ENCODE measurements at regions not wholly inside any gene's neighbourhood (a gene's known extent, or its start where the extent isn't known, plus 50 kb on each side); places are given as distances from the start of the nearest gene placed in this dataset.

DNA sequence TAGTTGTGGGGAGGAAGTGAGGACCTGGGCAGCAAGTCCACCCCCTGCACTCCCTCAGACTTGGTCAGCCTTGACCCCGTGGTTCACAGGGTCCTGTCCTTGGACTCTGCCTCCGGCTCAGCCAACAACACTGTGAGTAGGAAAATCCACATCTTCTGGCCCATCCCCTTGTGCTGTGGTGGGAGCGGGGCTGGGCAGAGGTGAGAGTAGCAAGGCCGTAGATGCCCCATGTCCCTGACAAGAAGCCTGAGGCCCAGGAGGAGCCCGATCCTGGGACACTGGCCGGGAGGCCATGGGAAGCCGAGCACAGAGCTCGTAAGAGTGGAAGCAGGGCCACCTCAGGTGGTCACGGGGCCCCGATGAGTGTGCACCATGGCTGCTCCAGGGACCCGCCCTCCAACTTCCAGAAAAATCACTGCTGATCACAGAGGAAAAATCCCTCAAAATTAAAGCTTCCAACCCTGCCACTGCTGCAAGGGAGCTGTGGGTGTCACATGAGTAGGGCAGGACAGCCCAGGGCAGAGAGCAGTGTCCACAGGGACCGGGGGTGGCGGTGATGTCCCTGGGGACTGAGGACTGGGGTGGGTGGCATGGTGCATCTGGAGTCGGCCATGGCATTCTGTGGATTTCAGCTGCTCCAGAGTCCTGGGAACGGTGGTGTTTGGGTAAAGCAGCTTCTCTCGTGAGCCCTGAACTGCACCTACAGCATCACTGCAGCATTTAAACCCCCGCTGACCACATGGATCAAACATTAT is 189.4 kb downstream of the DLL1 start:
- TF ChIP-seq POLR2AphosphoS5 (IDR thresholded peaks at IDR 0.05; ENCODE audit: low read depth): no peak
- TF ChIP-seq ETS1 (IDR thresholded peaks at IDR 0.05): no peak
- TF ChIP-seq ZNF114 (CRISPR knock-in tag; IDR thresholded peaks at IDR 0.05): no peak
- no peak for TF ChIP-seq EZH2phosphoT487 (IDR thresholded peaks at IDR 0.05; ENCODE audit: unreplicated experiment)
- no peak for TF ChIP-seq NANOG (IDR thresholded peaks at IDR 0.05; ENCODE audit: borderline replicate concordance)
- no peak for TF ChIP-seq STAT1 (IDR thresholded peaks at IDR 0.05; ENCODE audit: unreplicated experiment)
- H3K4me1 ChIP-seq (ENCODE audit: insufficient read depth): no peaks in the 10 kb centered on the region
- Mint-ChIP-seq H3K36me3 (ENCODE audit: low read depth) (no peaks in the 10 kb centered on the region), H3K27me3 (ENCODE audit: insufficient read depth, low read depth, poor library complexity) (peaks cover 18% of the 10 kb centered on the region), H3K4me1 (peaks cover 7% of the 10 kb centered on the region; the same call in 2 of the 3 replicates), H3K4me3 (no peak overlapping the region), H3K9me3 (peaks cover 12% of the 10 kb centered on the region), H3K27ac (no peak overlapping the region)
- no peaks in the 10 kb centered on the region for H3F3A ChIP-seq (replicated peaks; ENCODE audit: low read depth)
- H3K79me2 ChIP-seq (replicated peaks; ENCODE audit: insufficient read depth): no peaks in the 10 kb centered on the region
- no peaks in the 10 kb centered on the region for H4K20me1 ChIP-seq (replicated peaks; ENCODE audit: insufficient read depth)
- DNase-seq (ENCODE audit: low spot score): no peak
- no peak overlapping the region for H3K27ac ChIP-seq (ENCODE audit: low read depth)
- ATAC-seq: no peak
- 0 out of 2 replicates have a peak, but pooled peaks cover 3% of the 10 kb centered on the region for H3K9me2 ChIP-seq (ENCODE audit: insufficient read depth)
- no peaks in the 10 kb centered on the region for H3K36me3 ChIP-seq (ENCODE audit: insufficient read depth)
- no peak overlapping the region for H3K4me3 ChIP-seq
- H3K27me3 ChIP-seq (ENCODE audit: insufficient read depth): no peaks in the 10 kb centered on the region
- H3K4me2 ChIP-seq: no peak overlapping the region
- peak overlapping the region; percentile 38; the same call in 1 of the 2 replicates for H2AFZ ChIP-seq

DNA sequence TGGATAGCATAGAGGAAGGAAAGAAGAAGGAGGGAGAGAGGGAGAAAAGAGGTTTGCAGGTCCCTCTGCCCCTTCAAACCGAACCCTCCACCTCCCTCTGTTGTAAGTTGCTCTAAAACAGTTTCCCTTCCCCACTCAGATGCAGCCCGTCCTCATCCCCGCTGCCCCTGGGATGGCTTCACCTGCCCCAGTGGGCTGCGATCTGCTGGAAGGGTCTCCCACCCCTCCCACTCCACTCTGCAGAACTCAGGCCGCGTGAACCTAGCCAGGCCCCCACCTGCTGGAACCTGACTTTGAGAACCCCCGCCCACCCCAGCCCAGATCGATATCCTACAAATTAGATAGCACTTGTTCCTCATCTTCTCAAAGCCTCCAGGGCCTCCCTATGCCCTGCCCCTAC is 190.8 kb downstream of the DLL1 start:
- Histone ChIP-seq H3K36me3 (ENCODE audit: insufficient read depth) (no peaks in the 10 kb centered on the region), H3K79me2 (replicated peaks; ENCODE audit: insufficient read depth) (no peaks in the 10 kb centered on the region), H3K27ac (ENCODE audit: low read depth) (no peak overlapping the region), H3F3A (replicated peaks; ENCODE audit: low read depth) (no peaks in the 10 kb centered on the region), H3K4me1 (ENCODE audit: insufficient read depth) (no peaks in the 10 kb centered on the region), H3K27me3 (ENCODE audit: insufficient read depth) (no peaks in the 10 kb centered on the region), H4K20me1 (replicated peaks; ENCODE audit: insufficient read depth) (no peaks in the 10 kb centered on the region), H3K4me2 (no peak overlapping the region), H3K9me2 (ENCODE audit: insufficient read depth) (0 out of 2 replicates have a peak, but pooled peaks cover 3% of the 10 kb centered on the region), H3K4me3 (no peak overlapping the region), H2AFZ (no peak overlapping the region)
- no peak overlapping the region for H3K27ac Mint-ChIP-seq
- peaks cover 9% of the 10 kb centered on the region; the same call in 2 of the 3 replicates for H3K4me1 Mint-ChIP-seq
- ATAC-seq (no peak), DNase-seq (ENCODE audit: low spot score) (no peak)
- no peak overlapping the region for H3K4me3 Mint-ChIP-seq
- no peaks in the 10 kb centered on the region for H3K36me3 Mint-ChIP-seq (ENCODE audit: low read depth)
- peaks cover 18% of the 10 kb centered on the region for H3K27me3 Mint-ChIP-seq (ENCODE audit: insufficient read depth, low read depth, poor library complexity)
- H3K9me3 Mint-ChIP-seq: peaks cover 12% of the 10 kb centered on the region
- TF ChIP-seq REST (IDR thresholded peaks at IDR 0.05; ENCODE audit: unreplicated experiment): no peak
- no peak for TF ChIP-seq ZNF331 (CRISPR knock-in tag; IDR thresholded peaks at IDR 0.05; ENCODE audit: low read depth)
- TF ChIP-seq CREB1 (CRISPR knock-in tag; IDR thresholded peaks at IDR 0.05; ENCODE audit: low read depth): no peak
- TF ChIP-seq, protein P1, sequence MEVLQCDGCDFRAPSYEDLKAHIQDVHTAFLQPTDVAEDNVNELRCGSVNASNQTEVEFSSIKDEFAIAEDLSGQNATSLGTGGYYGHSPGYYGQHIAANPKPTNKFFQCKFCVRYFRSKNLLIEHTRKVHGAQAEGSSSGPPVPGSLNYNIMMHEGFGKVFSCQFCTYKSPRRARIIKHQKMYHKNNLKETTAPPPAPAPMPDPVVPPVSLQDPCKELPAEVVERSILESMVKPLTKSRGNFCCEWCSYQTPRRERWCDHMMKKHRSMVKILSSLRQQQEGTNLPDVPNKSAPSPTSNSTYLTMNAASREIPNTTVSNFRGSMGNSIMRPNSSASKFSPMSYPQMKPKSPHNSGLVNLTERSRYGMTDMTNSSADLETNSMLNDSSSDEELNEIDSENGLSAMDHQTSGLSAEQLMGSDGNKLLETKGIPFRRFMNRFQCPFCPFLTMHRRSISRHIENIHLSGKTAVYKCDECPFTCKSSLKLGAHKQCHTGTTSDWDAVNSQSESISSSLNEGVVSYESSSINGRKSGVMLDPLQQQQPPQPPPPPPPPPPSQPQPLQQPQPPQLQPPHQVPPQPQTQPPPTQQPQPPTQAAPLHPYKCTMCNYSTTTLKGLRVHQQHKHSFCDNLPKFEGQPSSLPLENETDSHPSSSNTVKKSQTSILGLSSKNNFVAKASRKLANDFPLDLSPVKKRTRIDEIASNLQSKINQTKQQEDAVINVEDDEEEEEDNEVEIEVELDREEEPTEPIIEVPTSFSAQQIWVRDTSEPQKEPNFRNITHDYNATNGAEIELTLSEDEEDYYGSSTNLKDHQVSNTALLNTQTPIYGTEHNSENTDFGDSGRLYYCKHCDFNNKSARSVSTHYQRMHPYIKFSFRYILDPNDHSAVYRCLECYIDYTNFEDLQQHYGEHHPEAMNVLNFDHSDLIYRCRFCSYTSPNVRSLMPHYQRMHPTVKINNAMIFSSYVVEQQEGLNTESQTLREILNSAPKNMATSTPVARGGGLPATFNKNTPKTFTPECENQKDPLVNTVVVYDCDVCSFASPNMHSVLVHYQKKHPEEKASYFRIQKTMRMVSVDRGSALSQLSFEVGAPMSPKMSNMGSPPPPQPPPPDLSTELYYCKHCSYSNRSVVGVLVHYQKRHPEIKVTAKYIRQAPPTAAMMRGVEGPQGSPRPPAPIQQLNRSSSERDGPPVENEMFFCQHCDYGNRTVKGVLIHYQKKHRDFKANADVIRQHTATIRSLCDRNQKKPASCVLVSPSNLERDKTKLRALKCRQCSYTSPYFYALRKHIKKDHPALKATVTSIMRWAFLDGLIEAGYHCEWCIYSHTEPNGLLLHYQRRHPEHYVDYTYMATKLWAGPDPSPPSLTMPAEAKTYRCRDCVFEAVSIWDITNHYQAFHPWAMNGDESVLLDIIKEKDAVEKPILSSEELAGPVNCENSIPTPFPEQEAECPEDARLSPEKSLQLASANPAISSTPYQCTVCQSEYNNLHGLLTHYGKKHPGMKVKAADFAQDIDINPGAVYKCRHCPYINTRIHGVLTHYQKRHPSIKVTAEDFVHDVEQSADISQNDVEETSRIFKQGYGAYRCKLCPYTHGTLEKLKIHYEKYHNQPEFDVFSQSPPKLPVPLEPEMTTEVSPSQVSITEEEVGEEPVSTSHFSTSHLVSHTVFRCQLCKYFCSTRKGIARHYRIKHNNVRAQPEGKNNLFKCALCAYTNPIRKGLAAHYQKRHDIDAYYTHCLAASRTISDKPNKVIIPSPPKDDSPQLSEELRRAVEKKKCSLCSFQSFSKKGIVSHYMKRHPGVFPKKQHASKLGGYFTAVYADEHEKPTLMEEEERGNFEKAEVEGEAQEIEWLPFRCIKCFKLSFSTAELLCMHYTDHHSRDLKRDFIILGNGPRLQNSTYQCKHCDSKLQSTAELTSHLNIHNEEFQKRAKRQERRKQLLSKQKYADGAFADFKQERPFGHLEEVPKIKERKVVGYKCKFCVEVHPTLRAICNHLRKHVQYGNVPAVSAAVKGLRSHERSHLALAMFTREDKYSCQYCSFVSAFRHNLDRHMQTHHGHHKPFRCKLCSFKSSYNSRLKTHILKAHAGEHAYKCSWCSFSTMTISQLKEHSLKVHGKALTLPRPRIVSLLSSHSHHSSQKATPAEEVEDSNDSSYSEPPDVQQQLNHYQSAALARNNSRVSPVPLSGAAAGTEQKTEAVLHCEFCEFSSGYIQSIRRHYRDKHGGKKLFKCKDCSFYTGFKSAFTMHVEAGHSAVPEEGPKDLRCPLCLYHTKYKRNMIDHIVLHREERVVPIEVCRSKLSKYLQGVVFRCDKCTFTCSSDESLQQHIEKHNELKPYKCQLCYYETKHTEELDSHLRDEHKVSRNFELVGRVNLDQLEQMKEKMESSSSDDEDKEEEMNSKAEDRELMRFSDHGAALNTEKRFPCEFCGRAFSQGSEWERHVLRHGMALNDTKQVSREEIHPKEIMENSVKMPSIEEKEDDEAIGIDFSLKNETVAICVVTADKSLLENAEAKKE (CRISPR knock-in tag; IDR thresholded peaks at IDR 0.05): no peak
- no peak for TF ChIP-seq EZH2phosphoT487 (IDR thresholded peaks at IDR 0.05; ENCODE audit: unreplicated experiment)
- no peak for TF ChIP-seq ZNF114 (CRISPR knock-in tag; IDR thresholded peaks at IDR 0.05)
- no peak for TF ChIP-seq EZH2 (IDR thresholded peaks at IDR 0.05; ENCODE audit: low read depth, unreplicated experiment)

Measured in GM23338 (cell line).